Astrocyte (in vitro differentiated cells and primary cell): ENCODE measurements at regions not wholly inside any gene's neighbourhood (a gene's known extent, or its start where the extent isn't known, plus 50 kb on each side); places are given as distances from the start of the nearest gene placed in this dataset.

Source experiments
- DNase-seq: peaks from one replicate; pipeline ENCODE4 v3.0.0-alpha.2; 2010; ENCODE audit warnings: low read depth
- FAIRE-seq: peaks from 2 replicates; lab custom pipeline; 2011; peaks lifted over from hg19 to GRCh38; lab: Jason Lieb, UNC
- H2AFZ ChIP-seq: 2 replicates; pipeline ENCODE4 v1.6.0; 2012; ENCODE audit warnings: low read depth, low read length, inconsistent platforms
- H3K27ac ChIP-seq: 2 replicates; pipeline ENCODE4 v1.5.1; 2011; ENCODE audit warnings: low read depth, low read length, inconsistent platforms
- H3K27me3 ChIP-seq: 2 replicates; pipeline ENCODE4 v1.6.0; 2011; ENCODE audit warnings: low read length, inconsistent platforms; ENCODE audit not compliant: insufficient read depth
- H3K36me3 ChIP-seq: 2 replicates; pipeline ENCODE4 v1.5.1; 2011; ENCODE audit warnings: low read length, inconsistent platforms; ENCODE audit not compliant: insufficient read depth
- H3K4me1 ChIP-seq: 2 replicates; pipeline ENCODE4 v1.5.1; 2011; ENCODE audit warnings: low read length, inconsistent platforms; ENCODE audit not compliant: insufficient read depth
- H3K4me2 ChIP-seq: 2 replicates; pipeline ENCODE4 v1.6.0; 2012; ENCODE audit warnings: low read length, inconsistent platforms
- H3K4me3 ChIP-seq: 2 replicates; pipeline ENCODE4 v1.5.1; 2011; ENCODE audit warnings: low read depth, mild to moderate bottlenecking, low read length, inconsistent platforms; ENCODE audit not compliant: insufficient read depth
- H3K79me2 ChIP-seq: 2 replicates; pipeline ENCODE4 v1.6.0; 2012; ENCODE audit warnings: mild to moderate bottlenecking, low read length, inconsistent platforms; ENCODE audit not compliant: insufficient read depth
- H3K9ac ChIP-seq: 2 replicates; pipeline ENCODE4 v1.6.0; 2012; ENCODE audit warnings: mild to moderate bottlenecking, low read length, inconsistent platforms
- H3K9me3 ChIP-seq: 2 replicates; pipeline ENCODE4 v1.5.1; 2012; ENCODE audit warnings: low read depth, mild to moderate bottlenecking, low read length, inconsistent platforms; ENCODE audit not compliant: insufficient read depth
- H4K20me1 ChIP-seq: 2 replicates; pipeline ENCODE4 v1.6.0; 2012; ENCODE audit warnings: low read length, inconsistent platforms; ENCODE audit not compliant: insufficient read depth
- H3K27ac Mint-ChIP-seq: one replicate; pipeline ENCODE4 v1.8.0; 2021; ENCODE audit warnings: mild to moderate bottlenecking, mixed read lengths; ENCODE audit not compliant: unreplicated experiment
- H3K27me3 Mint-ChIP-seq: one replicate; pipeline ENCODE4 v1.8.0; 2021; ENCODE audit warnings: low read depth, mixed read lengths; ENCODE audit not compliant: unreplicated experiment
- H3K36me3 Mint-ChIP-seq: one replicate; pipeline ENCODE4 v1.8.0; 2021; ENCODE audit warnings: low read depth, mixed read lengths; ENCODE audit not compliant: unreplicated experiment
- H3K4me1 Mint-ChIP-seq: one replicate; pipeline ENCODE4 v1.8.0; 2021; ENCODE audit warnings: low read depth, mixed read lengths; ENCODE audit not compliant: unreplicated experiment
- H3K4me3 Mint-ChIP-seq: one replicate; pipeline ENCODE4 v1.8.0; 2021; ENCODE audit warnings: mild to moderate bottlenecking, moderate library complexity, mixed read lengths; ENCODE audit not compliant: unreplicated experiment
- H3K9me3 Mint-ChIP-seq: one replicate; pipeline ENCODE4 v1.8.0; 2021; ENCODE audit warnings: mild to moderate bottlenecking, mixed read lengths; ENCODE audit not compliant: unreplicated experiment
- CTCF ChIP-seq: IDR thresholded peaks from 2 replicates; pipeline ENCODE4 v1.5.1; 2011; ENCODE audit warnings: low read depth, mild to moderate bottlenecking, inconsistent platforms, low read length, moderate library complexity; ENCODE audit not compliant: insufficient read depth
- EZH2 ChIP-seq: IDR thresholded peaks from 2 replicates; pipeline ENCODE4 v1.6.1; 2012; ENCODE audit warnings: mild to moderate bottlenecking, low read length, inconsistent platforms; ENCODE audit not compliant: insufficient read depth

DNA sequence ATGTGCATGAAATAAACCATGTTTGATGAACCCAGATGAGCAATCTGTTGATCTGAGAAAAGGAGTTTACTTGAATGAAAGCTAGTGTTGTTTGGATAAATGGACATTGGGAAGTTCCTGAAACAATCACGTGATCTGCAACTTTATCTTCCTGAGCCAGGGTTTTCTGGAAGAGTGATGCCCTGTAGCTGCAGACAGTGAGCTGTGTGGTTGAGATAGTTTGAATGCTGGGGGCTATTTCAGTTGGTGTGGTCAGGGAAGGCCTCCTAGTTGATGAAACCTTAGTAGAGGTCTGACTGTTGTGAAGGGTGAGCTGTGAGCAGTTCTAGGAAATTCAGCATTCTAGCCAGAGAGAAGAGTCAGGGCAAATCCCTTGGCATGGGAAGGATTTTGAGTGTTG, 643.7 kb downstream of the UTRN start:
- no peaks in the 10 kb centered on the region for H3K4me1 ChIP-seq
- H3K79me2 ChIP-seq: no peaks in the 10 kb centered on the region
- no peaks in the 10 kb centered on the region for H4K20me1 ChIP-seq
- no peak overlapping the region for H2AFZ ChIP-seq
- no peaks in the 10 kb centered on the region for H3K9me3 ChIP-seq
- no peak overlapping the region for H3K27ac ChIP-seq
- Mint-ChIP-seq H3K4me3 (no peak overlapping the region), H3K36me3 (peaks cover 10% of the 10 kb centered on the region), H3K27ac (no peak overlapping the region), H3K9me3 (peaks cover 3% of the 10 kb centered on the region), H3K4me1 (peaks cover 5% of the 10 kb centered on the region), H3K27me3 (no peaks in the 10 kb centered on the region)
- TF ChIP-seq CTCF (no peak), EZH2 (no peak)
- DNase-seq (no peak), FAIRE-seq (no peak)
- H3K9ac ChIP-seq: no peak overlapping the region
- H3K4me3 ChIP-seq: no peak overlapping the region
- H3K4me2 ChIP-seq: no peak overlapping the region
- no peaks in the 10 kb centered on the region for H3K36me3 ChIP-seq
- H3K27me3 ChIP-seq: no peaks in the 10 kb centered on the region

GRCh38 chr6:144929262-144929661, 644.1 kb downstream of the UTRN start:
- no peak overlapping the region for H3K27ac Mint-ChIP-seq
- H3K36me3 Mint-ChIP-seq: peaks cover 9% of the 10 kb centered on the region
- Histone ChIP-seq H3K4me1 (no peaks in the 10 kb centered on the region), H3K9me3 (no peaks in the 10 kb centered on the region), H3K27me3 (no peaks in the 10 kb centered on the region), H2AFZ (no peak overlapping the region), H3K4me3 (no peak overlapping the region), H3K9ac (no peak overlapping the region), H3K27ac (no peak overlapping the region), H3K36me3 (no peaks in the 10 kb centered on the region), H4K20me1 (no peaks in the 10 kb centered on the region), H3K79me2 (no peaks in the 10 kb centered on the region), H3K4me2 (no peak overlapping the region)
- peaks cover 3% of the 10 kb centered on the region for H3K9me3 Mint-ChIP-seq
- no peak overlapping the region for H3K4me3 Mint-ChIP-seq
- TF ChIP-seq EZH2 (no peak), CTCF (no peak)
- FAIRE-seq (no peak), DNase-seq (no peak)
- no peaks in the 10 kb centered on the region for H3K27me3 Mint-ChIP-seq
- peaks cover 5% of the 10 kb centered on the region for H3K4me1 Mint-ChIP-seq

DNA sequence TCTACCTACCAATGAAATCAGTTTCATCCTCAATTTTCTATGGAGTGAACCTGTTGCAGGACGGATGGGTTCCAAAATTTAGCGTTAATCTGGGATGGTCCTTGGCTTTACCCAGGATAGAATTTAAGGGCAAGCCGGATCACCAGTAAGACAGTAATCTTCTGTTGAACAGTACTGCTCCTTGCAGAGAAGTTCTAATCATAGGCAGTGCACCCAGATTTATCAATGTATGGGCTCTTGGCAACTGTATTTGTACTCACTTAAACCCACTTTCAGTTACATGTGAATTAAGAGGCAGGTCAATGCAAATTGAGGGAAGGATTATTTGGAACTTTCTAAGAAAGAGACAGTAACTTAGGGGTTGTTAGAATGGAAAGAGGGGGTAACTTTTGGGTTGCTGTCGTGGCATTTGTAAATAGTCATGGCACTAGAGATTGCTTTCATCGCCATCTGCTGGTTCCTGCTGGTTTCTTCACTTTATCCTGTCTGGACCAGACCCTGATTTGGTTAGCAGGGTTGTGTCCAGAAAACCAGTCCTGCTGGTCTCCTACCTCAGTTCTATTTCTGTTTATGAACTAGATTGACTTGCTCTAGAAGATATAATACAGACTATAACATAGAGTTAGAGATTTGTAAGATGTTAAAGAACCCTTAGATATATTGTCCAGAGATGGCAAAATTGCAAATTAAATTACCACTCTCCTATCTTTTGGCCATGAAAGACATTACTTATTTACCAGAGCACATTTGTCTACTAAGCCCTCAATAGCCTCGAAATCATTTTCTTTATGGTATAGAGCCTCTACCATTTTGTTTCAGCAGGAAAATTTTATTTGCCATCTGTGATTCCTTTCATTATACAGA, 646.3 kb downstream of the UTRN start:
- Mint-ChIP-seq H3K4me3 (no peak overlapping the region), H3K27ac (no peak overlapping the region), H3K4me1 (peaks cover 5% of the 10 kb centered on the region), H3K36me3 (peaks cover 7% of the 10 kb centered on the region), H3K9me3 (no peaks in the 10 kb centered on the region), H3K27me3 (no peaks in the 10 kb centered on the region)
- Histone ChIP-seq H3K9ac (no peak overlapping the region), H3K36me3 (no peaks in the 10 kb centered on the region), H4K20me1 (no peaks in the 10 kb centered on the region), H3K27me3 (no peaks in the 10 kb centered on the region), H3K4me3 (no peak overlapping the region), H2AFZ (peak overlapping the region; percentile 20), H3K9me3 (no peaks in the 10 kb centered on the region), H3K27ac (no peak overlapping the region), H3K4me2 (peak overlapping the region; percentile 3), H3K79me2 (no peaks in the 10 kb centered on the region), H3K4me1 (no peaks in the 10 kb centered on the region)
- no peak for DNase-seq
- no peak for TF ChIP-seq EZH2
- TF ChIP-seq CTCF: peak; percentile 73
- FAIRE-seq: peak; percentile 88
